Effector CD8-positive, alpha-beta T cell (primary cell): ENCODE measurements at regions not wholly inside any gene's neighbourhood (a gene's known extent, or its start where the extent isn't known, plus 50 kb on each side); places are given as distances from the start of the nearest gene placed in this dataset.
"Not testable (repeated sequence)": the region's sequence is repeated elsewhere in the genome, so short reads cannot be mapped to it uniquely, and the experiment has no call there.

Source experiments
- DNase-seq: peaks from one replicate; lab custom pipeline; 2025; lab: John Stamatoyannopoulos, UW

DNA sequence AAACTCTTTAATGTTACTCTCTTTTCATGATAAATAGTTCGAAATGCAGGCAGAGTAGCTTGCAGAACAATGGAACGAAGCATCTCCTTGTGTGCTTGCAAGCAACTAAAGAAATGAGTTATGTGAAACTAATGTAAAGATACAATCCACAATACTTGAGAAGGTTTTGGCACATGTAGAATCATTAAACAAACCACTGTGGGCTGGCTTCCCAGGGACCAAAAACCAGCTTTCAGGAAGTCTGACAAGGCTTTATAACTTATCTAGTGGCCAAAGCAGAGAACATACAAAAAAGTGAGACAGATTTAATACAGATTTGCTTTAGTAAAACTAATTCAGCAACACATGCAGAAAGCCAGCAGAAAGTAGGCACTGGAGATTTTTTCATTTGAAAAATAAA, 1673.8 kb upstream of the AGA start:
- no peak for DNase-seq

DNA sequence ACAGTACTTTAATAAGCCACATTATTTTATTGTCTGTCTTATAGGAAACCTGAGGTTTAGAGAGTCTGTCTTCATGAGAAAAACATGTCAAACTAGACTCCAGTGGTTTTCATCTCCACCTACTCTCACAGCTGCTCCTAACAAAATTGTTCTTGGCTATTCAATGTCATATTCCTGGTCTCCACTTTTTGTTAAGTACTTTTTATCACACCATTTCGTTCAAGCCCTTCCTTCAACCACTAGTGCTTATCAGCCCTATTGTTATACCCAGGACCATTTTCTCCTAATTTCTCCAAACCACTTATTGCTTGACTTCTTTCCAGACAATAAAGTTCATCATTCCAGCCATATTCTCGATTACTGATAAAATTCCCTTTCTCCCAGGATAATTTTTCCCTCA, 1674.3 kb upstream of the AGA start:
- no peak for DNase-seq

DNA sequence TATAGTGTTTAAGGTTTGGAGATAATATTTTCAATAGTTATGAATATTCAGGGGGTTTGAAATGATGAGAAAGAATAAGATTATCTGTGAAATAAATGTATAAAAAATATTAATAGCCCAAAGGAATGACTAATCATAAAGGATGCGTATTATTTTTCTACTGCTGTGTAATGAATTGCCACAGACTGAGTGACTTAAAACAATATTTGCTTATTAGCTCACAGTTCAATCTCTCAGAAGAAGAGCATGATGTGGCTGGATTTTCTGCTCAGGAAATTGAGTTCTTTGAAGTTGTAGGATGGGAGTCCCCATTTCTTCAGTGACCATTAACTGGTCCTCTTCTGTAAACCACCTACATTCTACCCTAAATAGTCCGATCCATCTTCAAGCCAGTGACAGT, 1680.8 kb upstream of the AGA start:
- no peak for DNase-seq

DNA sequence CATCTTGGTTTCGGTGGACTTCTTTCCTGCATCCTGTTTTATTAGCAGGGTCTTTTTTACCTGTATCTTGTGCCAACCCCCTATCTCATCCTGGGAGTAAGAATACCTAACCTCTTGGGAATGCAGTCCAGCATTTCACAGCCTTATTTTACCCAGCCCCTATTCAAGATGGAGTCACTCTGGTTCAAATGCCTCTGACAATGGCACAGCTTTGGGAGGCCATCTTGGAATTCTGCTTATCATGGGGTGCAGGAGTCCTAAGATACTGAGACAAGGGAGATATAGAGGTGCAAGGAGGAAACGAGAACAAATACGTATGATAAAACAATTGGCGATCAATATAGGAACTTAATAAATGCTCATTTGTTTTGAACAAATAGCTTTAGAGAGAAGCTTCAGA, 1682.2 kb upstream of the AGA start:
- DNase-seq = no peak

DNA sequence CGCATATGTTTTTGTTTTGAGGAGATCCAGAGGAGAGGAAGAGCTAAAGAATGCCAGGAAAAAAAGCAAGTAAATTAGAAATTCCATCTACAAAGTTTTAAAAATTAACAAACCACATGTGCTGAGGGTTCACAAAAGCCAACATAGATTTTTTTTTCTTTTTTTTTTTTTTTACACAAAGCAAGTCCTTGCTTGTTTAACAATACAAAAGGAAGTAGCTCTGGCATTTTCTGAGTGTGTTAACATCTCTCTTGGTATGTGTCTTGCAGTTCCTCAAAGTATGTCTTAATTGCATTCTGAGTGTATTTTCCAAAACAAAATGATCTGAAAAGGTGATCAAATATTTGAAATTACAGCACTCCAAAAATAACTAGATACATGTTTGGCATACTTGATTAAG, 1682.7 kb upstream of the AGA start:
- no peak for DNase-seq

DNA sequence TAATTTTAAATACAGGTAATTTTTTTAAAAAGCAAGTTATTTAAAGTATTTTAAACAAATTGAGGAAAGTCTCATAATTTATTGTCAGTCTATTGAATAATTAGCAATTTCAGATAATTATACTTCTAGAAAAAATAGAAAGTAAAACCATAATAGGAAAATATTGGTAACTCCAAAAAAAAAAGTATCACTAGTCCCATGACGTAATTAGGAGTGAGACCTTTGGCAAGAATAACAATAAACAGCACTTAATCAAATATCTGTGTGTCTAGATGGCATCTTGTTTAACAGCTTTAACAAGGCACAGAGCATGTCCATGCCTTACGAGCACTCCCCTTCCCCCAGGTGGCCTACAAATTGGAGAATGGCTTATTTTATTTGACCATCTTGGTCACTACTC, 1683.6 kb upstream of the AGA start:
- no peak for DNase-seq

DNA sequence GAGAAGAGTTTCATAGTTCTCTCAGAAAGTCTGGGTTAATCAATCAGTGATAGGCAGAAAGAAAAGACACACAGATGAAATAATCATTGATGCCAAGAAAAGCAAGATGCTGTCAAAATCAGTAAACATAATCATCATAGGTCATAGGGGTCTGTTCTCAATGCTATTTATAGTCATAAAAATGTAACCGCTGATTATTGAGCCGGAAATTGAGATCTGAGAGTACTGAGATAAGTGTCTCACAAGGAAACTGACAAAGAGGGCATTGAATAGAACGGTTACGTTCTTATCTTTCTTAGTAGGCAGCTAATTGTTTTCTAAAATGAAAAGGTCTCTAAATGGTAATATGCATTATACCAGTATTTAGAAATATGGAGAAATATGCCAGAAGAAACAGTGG, 1686.1 kb upstream of the AGA start:
- DNase-seq = no peak

DNA sequence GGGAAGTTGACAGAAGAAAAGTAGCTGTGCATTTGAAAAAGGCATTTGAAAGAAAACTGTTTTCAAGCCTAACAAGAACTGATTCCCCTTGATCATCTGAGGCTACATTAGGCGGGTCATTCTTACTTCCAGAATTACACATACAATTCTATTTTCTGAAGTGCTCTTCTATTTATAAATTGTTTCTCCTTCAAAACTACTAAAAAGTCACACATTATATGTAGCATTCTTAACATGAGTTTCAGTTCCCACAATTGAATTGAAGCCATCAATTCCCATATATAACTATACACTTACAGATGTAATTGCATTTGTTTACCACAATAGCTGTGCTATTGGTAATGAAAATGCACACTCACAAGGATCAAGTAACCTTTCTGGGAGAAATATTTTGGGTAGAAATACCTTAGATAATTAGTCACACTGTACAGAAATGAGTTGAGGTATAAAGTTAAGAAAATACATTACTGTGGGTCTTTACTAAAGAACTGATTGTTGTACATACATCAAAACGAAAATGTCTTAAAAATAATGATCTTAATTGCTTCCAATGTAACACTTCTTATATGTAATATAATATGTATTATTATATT, 1688.0 kb upstream of the AGA start:
- no peak for DNase-seq

DNA sequence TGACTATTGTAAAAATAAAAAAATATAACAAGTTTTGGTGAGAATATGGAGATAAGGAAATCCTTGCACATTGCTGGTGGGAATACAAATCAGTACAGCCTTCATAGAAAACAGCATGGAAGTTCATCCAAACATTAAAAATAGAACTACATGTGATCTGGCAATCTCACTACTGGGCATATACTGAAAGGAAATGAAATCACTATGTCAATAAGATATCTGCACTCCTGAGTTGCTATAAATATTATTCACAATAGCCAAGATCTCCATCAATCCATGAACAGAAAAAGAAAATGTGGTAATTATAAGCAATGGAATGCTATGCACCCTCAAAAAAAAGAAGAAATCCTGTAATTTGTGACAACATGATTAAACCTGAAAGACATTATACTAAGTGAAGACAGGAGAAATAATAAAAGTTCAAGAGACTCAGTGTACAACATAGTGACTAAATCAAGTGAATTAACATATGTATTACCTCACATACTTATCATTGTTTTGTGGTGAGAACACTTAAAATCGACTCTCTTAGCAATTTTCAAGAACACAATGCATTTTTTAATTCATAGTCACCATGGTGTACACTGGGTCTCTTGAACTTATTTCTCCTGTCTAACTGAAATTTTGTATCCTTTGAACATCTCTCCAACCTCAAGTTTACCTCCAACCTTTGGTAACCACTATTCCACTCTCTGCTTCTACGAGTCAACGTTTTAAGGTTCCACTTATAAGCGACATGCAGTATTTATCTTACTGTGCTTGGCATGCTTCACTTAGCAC, 1703.7 kb upstream of the AGA start:
- no peak for DNase-seq

DNA sequence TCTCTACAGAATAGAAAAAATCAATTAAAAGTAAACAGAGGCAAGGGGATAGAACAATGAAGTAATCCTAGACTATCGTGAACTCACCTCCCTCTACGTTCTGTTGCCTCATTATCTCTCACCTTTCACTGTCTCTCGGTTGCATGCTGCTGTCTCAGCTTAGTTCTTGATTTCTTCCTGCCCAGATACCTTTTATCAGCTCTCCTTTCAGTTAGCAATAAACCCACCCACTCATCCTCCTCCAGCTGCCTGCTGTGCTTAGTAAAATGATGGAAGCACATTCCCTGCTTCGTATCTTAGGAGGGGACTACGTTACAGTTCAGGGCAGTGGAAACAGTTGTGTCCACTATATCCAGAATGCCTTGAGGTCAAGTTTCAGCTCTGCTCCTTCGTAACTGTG, 1709.5 kb upstream of the AGA start:
- no peak for DNase-seq

DNA sequence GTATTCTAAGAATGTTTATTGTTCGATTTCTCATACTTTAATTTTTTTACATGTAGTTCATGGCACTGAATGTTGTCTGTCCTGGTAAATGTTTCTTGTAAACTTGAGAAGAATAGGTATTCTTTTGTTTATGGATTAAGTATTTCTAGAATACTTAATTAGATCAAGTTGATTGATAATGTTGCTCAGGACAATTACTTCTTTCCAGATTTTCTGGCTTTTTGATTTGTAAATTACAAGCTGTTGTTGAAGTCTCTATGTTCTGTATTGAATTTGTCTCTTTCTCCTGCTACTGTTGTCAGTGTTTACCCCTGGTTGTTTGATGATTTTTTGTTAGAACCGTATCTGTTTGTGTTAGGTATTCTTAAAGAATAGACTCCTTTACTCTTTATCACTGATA, 1720.9 kb upstream of the AGA start:
- no peak for DNase-seq

DNA sequence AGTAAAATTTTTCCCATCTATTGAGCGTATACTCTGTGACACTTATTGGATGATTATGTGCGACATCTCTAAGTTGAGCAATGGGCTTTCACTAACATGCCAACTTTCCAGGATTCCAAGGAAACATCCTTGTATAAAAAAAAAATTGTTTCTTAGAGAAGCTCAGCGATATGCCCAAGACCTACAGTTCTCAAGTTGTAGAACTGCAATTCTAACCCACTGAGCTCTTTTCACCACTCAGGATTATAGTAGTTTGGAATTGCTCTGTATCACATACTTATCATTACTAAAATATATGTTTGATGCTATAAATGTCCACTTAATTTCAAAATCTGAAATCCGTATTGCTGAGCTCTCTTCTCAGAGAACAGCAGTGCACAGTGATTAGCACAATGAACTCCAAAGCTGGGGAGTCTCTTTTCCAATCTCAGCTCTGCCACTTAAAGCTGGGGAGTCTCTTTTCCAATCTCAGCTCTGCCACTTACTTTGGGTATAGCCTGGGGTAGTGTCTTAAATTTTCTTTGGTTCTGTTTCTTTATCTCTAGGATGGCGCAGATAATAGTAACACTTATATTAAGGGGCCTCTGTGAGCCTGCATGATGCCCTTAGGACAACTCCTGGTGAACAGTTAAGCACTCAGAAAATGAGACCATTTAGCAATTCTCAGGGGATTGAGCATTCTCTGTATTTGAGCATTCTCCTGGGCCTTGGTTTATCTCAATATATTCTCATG, 1722.2 kb upstream of the AGA start:
- no peak for DNase-seq

DNA sequence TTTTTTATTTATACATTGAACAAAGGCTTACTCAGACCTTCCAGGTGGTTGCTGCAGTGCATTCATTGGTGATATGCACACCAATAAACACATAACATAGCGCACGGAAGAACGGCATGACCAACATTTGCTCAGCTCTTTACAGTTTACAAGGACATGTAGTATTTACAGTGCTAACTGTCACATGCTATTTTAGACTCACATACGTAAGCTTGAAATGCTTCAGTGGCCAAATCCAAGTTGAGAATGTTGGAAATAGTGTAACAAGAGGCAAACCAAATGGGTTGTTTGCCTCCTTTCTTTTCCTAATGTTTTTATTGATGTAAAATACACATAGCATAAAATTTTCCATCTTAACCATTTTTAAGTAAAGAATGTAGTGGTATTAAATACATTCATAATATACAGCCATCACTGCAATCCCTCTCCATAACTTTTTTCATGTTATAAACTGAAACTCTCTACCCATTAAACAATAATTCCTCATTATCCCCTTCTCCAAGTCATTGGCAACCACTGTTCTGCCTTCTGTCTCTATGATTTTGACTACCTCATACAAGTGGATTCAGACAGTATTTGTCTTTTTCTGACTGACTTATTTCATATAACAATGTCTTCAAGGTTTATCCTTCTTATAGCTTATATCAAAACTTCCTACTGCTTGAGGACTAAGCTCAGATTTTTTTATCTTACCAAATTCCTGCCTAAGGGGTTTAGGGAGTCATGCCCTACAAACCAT, 1722.9 kb upstream of the AGA start:
- DNase-seq = no peak

DNA sequence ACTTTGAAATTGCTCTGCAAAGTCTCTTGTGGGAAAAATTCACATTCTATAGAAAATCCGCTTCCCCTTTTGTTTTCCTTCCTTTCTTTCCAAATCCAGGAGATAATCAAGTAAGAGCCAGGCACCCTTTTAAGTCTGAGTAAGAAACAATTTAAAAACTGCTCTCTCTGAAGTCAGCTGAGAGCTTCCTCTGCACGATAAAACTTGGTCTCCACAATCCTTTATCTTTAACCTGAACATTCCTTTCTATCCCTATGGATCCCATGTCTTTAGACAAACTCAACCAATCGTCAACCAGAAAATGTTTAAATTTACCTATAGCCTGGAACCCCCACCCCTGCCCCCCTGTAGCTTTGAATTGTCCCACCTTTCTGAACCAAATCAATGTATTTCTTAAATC, 1723.6 kb upstream of the AGA start:
- DNase-seq = no peak

DNA sequence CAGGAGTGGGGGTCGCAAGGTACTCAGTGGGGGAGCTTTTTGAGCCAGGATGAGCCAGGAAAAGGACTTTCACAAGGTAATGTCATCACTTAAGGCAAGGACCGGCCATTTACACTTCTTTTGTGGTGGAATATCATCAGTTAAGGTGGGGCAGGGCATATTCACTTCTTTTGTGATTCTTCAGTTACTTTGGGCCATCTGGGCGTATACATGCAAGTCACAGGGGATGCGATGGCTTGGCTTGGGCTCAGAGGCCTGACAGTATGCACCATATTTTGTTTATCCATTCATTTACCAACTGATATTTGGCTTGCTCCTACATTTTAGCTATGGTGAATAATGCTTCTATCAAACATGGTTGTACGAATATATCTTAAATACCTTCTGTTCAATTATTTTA, 1728.1 kb upstream of the AGA start:
- DNase-seq = not testable (repeated sequence)

DNA sequence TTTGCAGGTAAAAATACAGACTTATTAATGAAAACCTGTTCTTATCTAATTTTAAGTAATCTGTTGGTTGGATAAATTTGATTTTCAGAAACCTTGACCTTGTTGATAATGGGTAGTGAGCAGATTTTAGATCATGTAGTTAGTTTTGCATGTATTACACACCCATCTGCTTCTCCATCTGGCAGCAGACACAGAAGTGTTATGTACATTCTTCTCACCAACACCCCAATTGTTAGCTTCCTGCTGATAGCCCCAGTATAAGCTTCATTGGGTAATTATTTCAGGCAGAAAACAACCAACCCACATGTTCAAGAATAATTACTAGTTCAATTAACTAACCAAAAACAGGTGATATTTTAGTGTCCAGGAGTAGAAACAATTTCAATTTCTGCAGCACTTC, 1740.5 kb upstream of the AGA start:
- no peak for DNase-seq

DNA sequence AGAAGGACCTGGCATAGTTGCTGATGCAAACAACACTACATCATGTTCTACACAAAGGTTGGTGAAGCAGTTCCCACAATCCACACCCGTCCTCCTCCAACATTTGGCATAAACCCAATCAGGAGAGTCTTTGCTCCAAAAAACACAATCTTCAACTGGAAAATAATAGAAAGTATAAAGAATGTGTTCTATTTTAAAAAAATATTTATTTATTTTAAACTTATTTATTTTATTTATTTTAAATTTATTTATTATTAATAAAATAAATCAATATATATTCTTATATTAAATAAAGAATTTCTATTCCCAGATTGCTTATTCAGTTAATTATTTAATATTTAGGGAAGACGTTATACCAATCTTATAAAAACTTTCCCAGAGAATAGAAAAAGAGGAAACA, 1753.7 kb upstream of the AGA start:
- DNase-seq = no peak

DNA sequence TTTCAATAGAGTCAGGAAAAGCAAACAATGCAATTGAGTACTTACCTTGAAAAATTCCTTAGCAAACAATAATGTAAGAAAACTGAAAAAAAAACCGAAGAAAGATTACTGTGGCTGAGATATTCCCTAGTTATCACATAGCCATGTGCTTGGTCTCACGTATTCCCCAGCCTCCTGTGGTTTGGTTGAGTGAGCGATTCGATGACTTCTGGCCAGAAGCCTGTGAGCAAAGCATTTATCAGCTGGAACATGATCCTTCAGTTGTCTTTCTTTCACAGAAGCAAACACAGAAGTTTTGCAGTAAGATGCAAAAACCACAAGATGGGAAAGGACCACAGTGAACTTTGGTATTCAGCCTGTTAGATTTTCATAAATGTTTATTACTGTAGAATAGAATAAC, 1754.3 kb upstream of the AGA start:
- no peak for DNase-seq

DNA sequence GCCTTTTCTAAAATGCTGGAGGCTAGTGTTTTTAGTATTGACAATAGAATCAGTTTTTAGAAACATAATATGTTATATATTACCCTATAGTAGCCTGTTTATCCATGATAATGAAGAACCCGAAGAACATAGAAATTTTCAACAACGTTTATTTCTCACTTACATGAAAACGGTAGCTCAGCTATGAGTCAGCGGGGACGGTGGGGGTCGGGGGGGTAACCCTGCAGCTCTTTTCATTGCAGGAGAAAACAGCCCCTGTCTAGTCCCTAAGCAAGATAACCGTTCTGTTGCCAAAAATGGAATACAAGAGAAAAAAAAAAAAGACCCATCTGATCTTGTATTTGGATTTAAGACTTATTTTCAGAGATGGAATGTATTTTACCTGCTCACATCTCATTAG, 1758.4 kb upstream of the AGA start:
- DNase-seq = no peak

DNA sequence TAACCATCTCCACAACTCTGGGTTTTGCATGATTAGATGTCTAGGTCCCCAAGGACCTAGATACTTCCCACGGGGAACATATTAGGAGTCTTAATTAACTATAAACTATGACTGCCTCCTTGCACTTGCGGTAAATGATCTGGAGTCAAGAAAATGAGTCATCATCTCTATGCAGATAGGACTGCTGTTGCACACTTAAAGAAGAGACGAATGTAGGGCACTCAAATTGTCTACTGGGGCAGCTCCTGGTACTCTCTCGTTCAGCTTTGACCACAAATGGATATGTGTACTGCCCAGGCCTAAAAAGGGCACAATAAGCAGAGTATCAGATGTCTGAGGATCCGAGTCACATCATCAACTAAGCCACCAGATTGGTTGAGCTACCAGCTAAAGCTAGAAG, 1783.4 kb upstream of the AGA start:
- no peak for DNase-seq

DNA sequence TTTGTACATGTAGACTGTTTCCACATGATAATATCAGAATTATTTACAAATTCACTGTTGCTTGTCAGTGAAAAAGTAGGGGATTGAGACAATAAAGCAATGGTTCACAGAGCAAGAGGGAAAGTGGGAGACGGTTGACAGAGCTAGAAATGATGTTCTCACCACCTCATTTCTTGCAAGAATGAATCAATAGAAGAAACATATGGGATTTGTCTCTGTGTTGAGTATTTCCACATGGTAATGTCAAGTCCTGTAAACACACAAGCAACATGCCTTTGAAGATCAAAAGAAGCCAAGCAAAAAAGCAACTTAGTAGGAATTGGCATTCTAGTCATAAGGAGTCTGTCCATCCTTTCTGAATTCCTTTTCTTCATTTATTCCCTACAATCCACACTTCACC, 1806.6 kb upstream of the AGA start:
- no peak for DNase-seq

DNA sequence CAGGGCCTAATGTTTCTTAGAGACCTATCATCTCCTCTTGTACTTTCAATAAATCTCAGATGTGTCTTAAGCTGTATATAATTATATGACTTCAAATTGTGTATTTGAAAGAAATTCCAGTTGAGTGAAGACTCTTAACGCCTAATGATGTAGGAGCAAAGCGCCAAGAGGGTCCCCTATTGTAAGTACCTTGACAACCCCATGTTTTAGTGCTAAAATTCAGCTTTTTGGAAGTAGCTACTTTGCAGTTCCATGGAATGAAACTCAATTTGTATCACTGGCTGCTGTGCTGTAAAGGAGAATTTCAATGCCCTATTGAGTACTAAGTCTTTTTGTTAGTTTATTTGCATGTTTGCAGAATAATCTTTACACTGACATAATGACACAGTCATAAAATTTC, 1826.6 kb upstream of the AGA start:
- DNase-seq = no peak

DNA sequence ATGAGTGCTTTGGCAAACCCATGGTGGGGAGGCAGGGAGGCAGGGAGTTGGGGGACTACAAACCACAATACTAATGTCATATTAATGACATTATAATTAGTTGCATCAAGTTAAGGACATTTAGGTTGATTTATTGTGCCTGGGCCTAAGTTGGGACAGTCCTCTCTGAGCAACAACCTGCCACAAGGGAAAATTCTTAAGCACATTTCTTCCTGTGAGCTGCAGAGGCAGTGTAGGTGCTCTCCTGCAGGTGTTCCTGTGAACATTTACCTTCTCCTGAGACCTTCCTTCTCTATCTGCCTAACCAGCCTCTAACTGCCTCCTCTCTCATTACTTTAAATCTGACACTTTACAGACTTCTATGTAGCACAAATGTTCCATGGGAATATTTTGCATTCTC, 1830.0 kb upstream of the AGA start:
- DNase-seq = no peak
